ENCODE measurements at regions not wholly inside any gene's neighbourhood (a gene's known extent, or its start where the extent isn't known, plus 50 kb on each side); places are given as distances from the start of the nearest gene placed in this dataset.

DNA sequence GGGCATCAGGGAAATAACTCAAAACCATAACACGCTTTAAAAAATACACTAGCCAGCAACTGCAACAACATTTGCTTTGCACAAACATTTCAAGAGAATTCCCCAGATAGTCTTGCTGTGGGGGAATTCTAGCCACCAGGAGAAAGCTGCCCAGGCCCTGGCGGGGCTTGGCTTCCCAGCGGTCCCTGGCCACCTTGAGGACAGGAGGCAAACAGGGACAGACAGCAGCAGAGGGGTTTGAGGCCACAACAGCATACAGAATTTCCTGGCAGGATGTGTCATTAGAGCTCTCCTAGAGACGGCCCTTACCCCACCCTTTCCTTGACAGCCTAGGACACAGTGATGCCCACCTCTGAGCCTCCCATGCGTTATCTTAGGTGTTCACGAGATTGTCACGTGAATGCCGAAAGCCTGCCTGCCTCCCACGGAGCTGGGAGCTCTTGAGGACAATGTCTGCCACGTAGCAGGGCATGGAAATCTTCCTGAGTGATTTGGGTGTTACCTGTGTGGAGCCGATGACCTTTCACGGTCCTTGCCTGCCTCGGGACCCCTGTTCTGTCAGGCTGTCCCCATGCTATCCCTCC, 114.3 kb downstream of the RBFOX3 start:
- TF ChIP-seq, protein P1, sequence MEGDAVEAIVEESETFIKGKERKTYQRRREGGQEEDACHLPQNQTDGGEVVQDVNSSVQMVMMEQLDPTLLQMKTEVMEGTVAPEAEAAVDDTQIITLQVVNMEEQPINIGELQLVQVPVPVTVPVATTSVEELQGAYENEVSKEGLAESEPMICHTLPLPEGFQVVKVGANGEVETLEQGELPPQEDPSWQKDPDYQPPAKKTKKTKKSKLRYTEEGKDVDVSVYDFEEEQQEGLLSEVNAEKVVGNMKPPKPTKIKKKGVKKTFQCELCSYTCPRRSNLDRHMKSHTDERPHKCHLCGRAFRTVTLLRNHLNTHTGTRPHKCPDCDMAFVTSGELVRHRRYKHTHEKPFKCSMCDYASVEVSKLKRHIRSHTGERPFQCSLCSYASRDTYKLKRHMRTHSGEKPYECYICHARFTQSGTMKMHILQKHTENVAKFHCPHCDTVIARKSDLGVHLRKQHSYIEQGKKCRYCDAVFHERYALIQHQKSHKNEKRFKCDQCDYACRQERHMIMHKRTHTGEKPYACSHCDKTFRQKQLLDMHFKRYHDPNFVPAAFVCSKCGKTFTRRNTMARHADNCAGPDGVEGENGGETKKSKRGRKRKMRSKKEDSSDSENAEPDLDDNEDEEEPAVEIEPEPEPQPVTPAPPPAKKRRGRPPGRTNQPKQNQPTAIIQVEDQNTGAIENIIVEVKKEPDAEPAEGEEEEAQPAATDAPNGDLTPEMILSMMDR (IDR thresholded peaks at IDR 0.05): no peak
- no peak for TF ChIP-seq POLR2A (IDR thresholded peaks at IDR 0.05)
